Smooth muscle cell (in vitro differentiated cells): ENCODE measurements at regions not wholly inside any gene's neighbourhood (a gene's known extent, or its start where the extent isn't known, plus 50 kb on each side); places are given as distances from the start of the nearest gene placed in this dataset.

Experiments
- DNase-seq: peaks from one replicate; lab custom pipeline; 2025; ENCODE audit not compliant: unreplicated experiment; lab: John Stamatoyannopoulos, UW
- H2AFZ ChIP-seq: fragments of 200-600 bp; sonication (generic); 2 replicates; pipeline ENCODE4 v1.6.0; 2016; ENCODE audit warnings: antibody characterized with exemption, low read depth, mild to moderate bottlenecking
- H3F3A ChIP-seq: fragments of 200-600 bp; sonication (generic); 2 replicates; pipeline ENCODE4 v1.6.0; 2017; ENCODE audit warnings: antibody characterized with exemption, low read depth
- H3K27ac ChIP-seq: fragments of 200-600 bp; sonication (generic); 2 replicates; pipeline ENCODE4 v1.5.1; 2016; ENCODE audit warnings: low read depth, mild to moderate bottlenecking
- H3K27me3 ChIP-seq: fragments of 200-600 bp; sonication (generic); 2 replicates; pipeline ENCODE4 v1.6.1; 2016; ENCODE audit warnings: low read depth, mild to moderate bottlenecking
- H3K36me3 ChIP-seq: fragments of 200-600 bp; sonication (generic); 2 replicates; pipeline ENCODE4 v1.5.1; 2016; ENCODE audit warnings: low read depth
- H3K4me1 ChIP-seq: fragments of 200-600 bp; sonication (generic); 2 replicates; pipeline ENCODE4 v1.5.1; 2016; ENCODE audit warnings: low read depth
- H3K4me2 ChIP-seq: fragments of 200-600 bp; sonication (generic); 2 replicates; pipeline ENCODE4 v1.6.0; 2016; ENCODE audit warnings: mild to moderate bottlenecking
- H3K4me3 ChIP-seq: fragments of 200-600 bp; sonication (generic); 2 replicates; pipeline ENCODE4 v1.5.1; 2016; ENCODE audit warnings: mild to moderate bottlenecking
- H3K79me2 ChIP-seq: fragments of 200-600 bp; sonication (generic); 2 replicates; pipeline ENCODE4 v1.6.0; 2016; ENCODE audit warnings: low read depth, mild to moderate bottlenecking
- H3K9ac ChIP-seq: fragments of 200-600 bp; sonication (generic); 2 replicates; pipeline ENCODE4 v1.6.0; 2016; ENCODE audit warnings: low read depth
- H3K9me3 ChIP-seq: fragments of 200-600 bp; sonication (generic); replicated peaks from 2 replicates; pipeline ENCODE4 v1.5.1; 2016; ENCODE audit warnings: low read depth
- H4K20me1 ChIP-seq: fragments of 200-600 bp; sonication (generic); 2 replicates; pipeline ENCODE4 v1.6.0; 2016; ENCODE audit warnings: low read depth
- CTCF ChIP-seq: fragments of 200-600 bp; sonication (generic); IDR thresholded peaks from 2 replicates; pipeline ENCODE4 v1.5.1; 2017; ENCODE audit warnings: borderline replicate concordance, mild to moderate bottlenecking, antibody characterized with exemption; ENCODE audit not compliant: insufficient read depth, poor library complexity, severe bottlenecking
- WGBS: methylation state at CpG from one replicate; pipeline ENCODE4 v1.1.7; 2016; ENCODE audit warnings: low lambda C conversion rate; 5-methylcytosine and 5-hydroxymethylcytosine counted together

- TF ChIP-seq CTCF: no peak
- Histone ChIP-seq H3F3A (no peaks in the 10 kb centered on the region), H3K4me2 (no peak overlapping the region), H3K9me3 (no peaks in the 10 kb centered on the region), H4K20me1 (no peaks in the 10 kb centered on the region), H3K27ac (no peak overlapping the region), H3K4me3 (no peak overlapping the region), H2AFZ (no peak overlapping the region), H3K36me3 (no peaks in the 10 kb centered on the region), H3K79me2 (no peaks in the 10 kb centered on the region), H3K9ac (no peak overlapping the region), H3K4me1 (no peaks in the 10 kb centered on the region), H3K27me3 (peaks cover 10% of the 10 kb centered on the region)
- WGBS: 85% methylated on average over 7 of the region's 7 CpGs
- no peak for DNase-seq
Measured at GRCh38 chr14:26855077-26855753, 257.4 kb upstream of the NOVA1 start.

- H3K4me1 ChIP-seq: no peaks in the 10 kb centered on the region
- no peak for TF ChIP-seq CTCF
- 91% methylated on average over 4 of the region's 4 CpGs for WGBS
- no peaks in the 10 kb centered on the region for H3K9me3 ChIP-seq
- H2AFZ ChIP-seq: no peak overlapping the region
- no peak overlapping the region for H3K27ac ChIP-seq
- DNase-seq: no peak
- H4K20me1 ChIP-seq: no peaks in the 10 kb centered on the region
- H3K4me2 ChIP-seq: no peak overlapping the region
- no peak overlapping the region for H3K9ac ChIP-seq
- no peaks in the 10 kb centered on the region for H3F3A ChIP-seq
- no peaks in the 10 kb centered on the region for H3K36me3 ChIP-seq
- peaks cover 10% of the 10 kb centered on the region for H3K27me3 ChIP-seq
- no peak overlapping the region for H3K4me3 ChIP-seq
- no peaks in the 10 kb centered on the region for H3K79me2 ChIP-seq
Measured at GRCh38 chr14:26856876-26857518, 259.2 kb upstream of the NOVA1 start.

GRCh38 chr14:26859483-26859882 lies 261.6 kb upstream of the NOVA1 start:
- H3K79me2 ChIP-seq: no peaks in the 10 kb centered on the region
- H3K4me1 ChIP-seq: no peaks in the 10 kb centered on the region
- 80% methylated on average over 2 of the region's 2 CpGs for WGBS
- H3K9me3 ChIP-seq: no peaks in the 10 kb centered on the region
- H3K27me3 ChIP-seq: peaks cover 10% of the 10 kb centered on the region
- no peak overlapping the region for H3K9ac ChIP-seq
- no peak overlapping the region for H2AFZ ChIP-seq
- H3K4me3 ChIP-seq: no peak overlapping the region
- DNase-seq: no peak
- no peaks in the 10 kb centered on the region for H3F3A ChIP-seq
- no peak for TF ChIP-seq CTCF
- H3K27ac ChIP-seq: no peak overlapping the region
- no peaks in the 10 kb centered on the region for H4K20me1 ChIP-seq
- H3K4me2 ChIP-seq: no peak overlapping the region
- H3K36me3 ChIP-seq: no peaks in the 10 kb centered on the region

- no peak for TF ChIP-seq CTCF
- WGBS: 85% methylated on average over 3 of the region's 3 CpGs
- no peaks in the 10 kb centered on the region for H3K36me3 ChIP-seq
- no peaks in the 10 kb centered on the region for H3K79me2 ChIP-seq
- H3K27ac ChIP-seq: no peak overlapping the region
- peaks cover 10% of the 10 kb centered on the region for H3K27me3 ChIP-seq
- H3F3A ChIP-seq: no peaks in the 10 kb centered on the region
- no peaks in the 10 kb centered on the region for H4K20me1 ChIP-seq
- H3K9ac ChIP-seq: no peak overlapping the region
- H2AFZ ChIP-seq: no peak overlapping the region
- H3K9me3 ChIP-seq: no peaks in the 10 kb centered on the region
- H3K4me2 ChIP-seq: no peak overlapping the region
- no peaks in the 10 kb centered on the region for H3K4me1 ChIP-seq
- no peak for DNase-seq
- H3K4me3 ChIP-seq: no peak overlapping the region
Measured at GRCh38 chr14:26860111-26860510, 262.3 kb upstream of the NOVA1 start.
